Keratinocyte (primary cell): ENCODE measurements at regions not wholly inside any gene's neighbourhood (a gene's known extent, or its start where the extent isn't known, plus 50 kb on each side); places are given as distances from the start of the nearest gene placed in this dataset.
"Not testable (repeated sequence)": the region's sequence is repeated elsewhere in the genome, so short reads cannot be mapped to it uniquely, and the experiment has no call there.

ENCODE experiments used
- DNase-seq: peaks from one replicate; pipeline ENCODE4 v3.0.0-alpha.2; 2011; ENCODE audit warnings: low read depth, missing footprints, low spot score
- FAIRE-seq: peaks from 2 replicates; lab custom pipeline; 2011; peaks lifted over from hg19 to GRCh38; lab: Jason Lieb, UNC
- H2AFZ ChIP-seq: 2 replicates; pipeline ENCODE4 v1.6.0; 2012; ENCODE audit warnings: low read length, control low read depth, inconsistent platforms; ENCODE audit not compliant: control insufficient read depth
- H3K27ac ChIP-seq: 2 replicates; pipeline ENCODE4 v1.5.1; 2011; ENCODE audit warnings: low read length; ENCODE audit not compliant: control insufficient read depth, insufficient read depth
- H3K27me3 ChIP-seq: 3 replicates; pipeline ENCODE4 v1.6.0; 2011; ENCODE audit warnings: low read length; ENCODE audit not compliant: control insufficient read depth, insufficient read depth; ENCODE audit errors: extremely low read depth
- H3K36me3 ChIP-seq, 2 experiments: 2 replicates in 1 of 2; 3 replicates in 1 of 2; pipeline ENCODE4 v1.5.1; 2011; ENCODE audit warnings: low read length in 2 of 2, mild to moderate bottlenecking in 1 of 2; ENCODE audit not compliant: control insufficient read depth in 2 of 2, insufficient read depth in 2 of 2; ENCODE audit errors: extremely low read depth in 1 of 2
- H3K4me1 ChIP-seq: 3 replicates; pipeline ENCODE4 v1.5.1; 2011; ENCODE audit warnings: low read length; ENCODE audit not compliant: control insufficient read depth, insufficient read depth; ENCODE audit errors: extremely low read depth
- H3K4me2 ChIP-seq: 3 replicates; pipeline ENCODE4 v1.6.0; 2011; ENCODE audit warnings: low read depth, low read length; ENCODE audit not compliant: control insufficient read depth, insufficient read depth; ENCODE audit errors: extremely low read depth
- H3K4me3 ChIP-seq, 3 experiments: fragments of 200-600 bp in 1 of 3; sonication (generic) in 1 of 3; 2 replicates in 2 of 3; 3 replicates in 1 of 3; pipeline ENCODE4 v1.5.1; 2011 to 2016; ENCODE audit warnings: low read length in 3 of 3, mild to moderate bottlenecking in 3 of 3, control low read depth in 2 of 3, inconsistent platforms in 1 of 3, low read depth in 1 of 3, mixed read lengths in 1 of 3, mixed run types in 1 of 3, moderate library complexity in 1 of 3; ENCODE audit not compliant: control insufficient read depth in 2 of 3, insufficient read depth in 2 of 3; ENCODE audit errors: extremely low read depth in 1 of 3
- H3K79me2 ChIP-seq: 2 replicates; pipeline ENCODE4 v1.6.0; 2012; ENCODE audit warnings: low read length; ENCODE audit not compliant: control insufficient read depth, insufficient read depth
- H3K9ac ChIP-seq: 3 replicates; pipeline ENCODE4 v1.6.0; 2011; ENCODE audit warnings: low read length; ENCODE audit not compliant: control insufficient read depth, insufficient read depth; ENCODE audit errors: extremely low read depth
- H3K9me1 ChIP-seq: 3 replicates; pipeline ENCODE4 v1.6.0; 2011; ENCODE audit warnings: low read length; ENCODE audit not compliant: control insufficient read depth, insufficient read depth; ENCODE audit errors: extremely low read depth
- H3K9me3 ChIP-seq: 2 replicates; pipeline ENCODE4 v1.5.1; 2012; ENCODE audit warnings: low read depth, low read length; ENCODE audit not compliant: control insufficient read depth
- H4K20me1 ChIP-seq: 3 replicates; pipeline ENCODE4 v1.6.0; 2011; ENCODE audit warnings: low read length; ENCODE audit not compliant: control insufficient read depth, insufficient read depth; ENCODE audit errors: extremely low read depth
- dilution Hi-C: fragments of 300-500 bp; cut with MboI; formaldehyde crosslinking; loops from one replicate; pipeline ENCODE4 v1.7.0; 2020; ENCODE audit warnings: low sequenced_read_pairs; ENCODE audit not compliant: extremely low pct_ligation_motif_present

DNA sequence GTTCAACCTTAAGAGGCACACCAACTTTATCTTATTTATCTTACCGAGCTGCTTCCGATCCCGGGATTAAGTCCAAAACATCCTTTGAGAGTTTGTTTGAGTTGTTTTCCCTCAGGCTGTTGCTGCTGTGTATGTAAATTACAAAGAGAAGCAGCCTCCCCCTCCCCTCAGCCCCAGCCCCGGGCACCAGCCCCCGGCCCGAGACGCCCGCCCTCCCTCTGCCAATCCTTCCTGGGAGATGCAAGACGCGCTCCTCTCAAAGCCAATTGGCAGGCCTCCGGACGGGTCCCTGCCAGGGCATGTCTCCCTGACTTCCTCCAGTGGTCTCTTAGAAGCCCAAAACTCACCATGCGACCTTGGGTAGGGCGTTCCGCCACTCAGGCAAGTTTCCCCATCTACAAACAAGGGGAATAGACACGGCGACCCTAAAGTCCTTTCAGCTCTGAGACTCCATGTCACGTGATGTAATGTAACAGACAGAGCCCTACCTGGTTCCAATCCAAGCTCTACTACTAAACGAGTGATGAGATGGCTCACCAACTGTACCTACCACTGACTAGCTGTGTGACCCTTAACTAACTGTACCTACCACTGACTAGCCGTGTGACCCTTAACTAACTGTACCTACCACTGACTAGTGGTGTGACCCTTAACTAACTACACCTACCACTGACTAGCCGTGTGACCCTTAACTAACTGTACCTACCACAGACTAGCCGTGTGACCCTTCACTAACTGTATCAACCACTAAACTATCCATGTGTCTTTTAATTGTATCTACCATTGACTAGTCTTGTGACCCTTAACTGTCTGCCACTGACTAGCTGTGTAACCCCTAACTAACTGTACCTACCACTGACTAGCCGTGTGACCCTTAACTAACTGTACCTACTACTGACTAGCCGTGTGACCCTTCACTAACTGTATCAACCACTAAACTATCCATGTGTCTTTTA, 114.2 kb downstream of the NPIPA8 start:
- H3K9ac ChIP-seq, H3K36me3 ChIP-seq, FAIRE-seq: not testable (repeated sequence)

GRCh38 chr16:18217741-18218140, 118.8 kb downstream of the NPIPA8 start:
- H3K36me3 ChIP-seq, H3K27me3 ChIP-seq, H3K4me1 ChIP-seq, dilution Hi-C loops, FAIRE-seq, H3K9me1 ChIP-seq, H3K27ac ChIP-seq, H3K79me2 ChIP-seq, H4K20me1 ChIP-seq, H3K9me3 ChIP-seq, DNase-seq, H3K4me3 ChIP-seq, H3K9ac ChIP-seq, H2AFZ ChIP-seq, H3K4me2 ChIP-seq: not testable (repeated sequence)

More for the DNA sequence above, 114.2 kb downstream of the NPIPA8 start:
- H3K27ac ChIP-seq, H3K4me1 ChIP-seq, DNase-seq, H4K20me1 ChIP-seq, H3K4me2 ChIP-seq, H3K9me1 ChIP-seq, H3K27me3 ChIP-seq, H3K4me3 ChIP-seq, H2AFZ ChIP-seq, dilution Hi-C loops, H3K9me3 ChIP-seq, H3K79me2 ChIP-seq: not testable (repeated sequence)

DNA sequence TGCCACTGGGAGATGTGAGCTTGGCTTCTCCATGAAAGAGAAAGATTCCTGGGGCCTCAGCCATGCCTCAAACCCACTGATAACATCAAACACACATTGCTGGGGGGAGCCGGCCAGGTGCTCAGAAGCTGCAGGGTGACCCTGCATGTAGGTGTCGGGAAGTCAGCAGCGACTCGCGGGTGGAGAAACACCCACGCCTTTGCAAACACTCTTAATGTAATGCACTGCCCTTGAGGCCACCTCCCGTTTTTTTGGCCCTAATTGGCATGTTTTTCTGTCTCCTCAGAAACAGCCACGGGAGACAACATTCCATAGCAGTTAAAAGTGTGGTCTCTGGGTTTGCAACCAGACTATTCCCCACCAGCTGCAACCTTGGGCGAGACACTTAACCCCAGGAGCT, 119.7 kb downstream of the NPIPA8 start:
- H3K4me3 ChIP-seq, H3K9me1 ChIP-seq, H3K9ac ChIP-seq, dilution Hi-C loops, H4K20me1 ChIP-seq, H3K4me2 ChIP-seq, H3K27ac ChIP-seq, H3K79me2 ChIP-seq, FAIRE-seq, H3K9me3 ChIP-seq, H3K27me3 ChIP-seq, H3K4me1 ChIP-seq, H3K36me3 ChIP-seq, H2AFZ ChIP-seq, DNase-seq: not testable (repeated sequence)

DNA sequence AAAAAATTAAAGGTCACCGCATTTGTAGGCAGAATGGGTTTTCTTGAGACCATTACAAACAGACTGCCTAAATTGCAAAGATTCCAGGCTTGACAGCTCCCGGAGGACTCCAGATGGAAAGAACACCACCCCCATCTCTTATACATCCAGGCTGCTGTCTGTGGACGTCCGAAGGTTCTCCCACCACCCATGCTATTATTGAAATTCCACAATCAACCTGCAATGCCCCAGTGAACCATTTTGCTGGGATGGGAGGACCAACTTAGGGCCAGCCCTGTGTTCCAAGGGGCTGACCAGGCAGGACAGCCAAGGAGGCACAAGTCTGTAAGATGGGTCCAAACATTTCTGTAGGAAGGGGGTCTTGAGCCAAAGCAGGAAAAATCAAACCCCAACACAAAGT, 122.7 kb downstream of the NPIPA8 start:
- H3K9me3 ChIP-seq, H3K79me2 ChIP-seq, H2AFZ ChIP-seq, H3K36me3 ChIP-seq, H3K4me2 ChIP-seq, DNase-seq, FAIRE-seq, H3K4me1 ChIP-seq, H3K27ac ChIP-seq, dilution Hi-C loops, H3K4me3 ChIP-seq, H4K20me1 ChIP-seq, H3K27me3 ChIP-seq, H3K9ac ChIP-seq, H3K9me1 ChIP-seq: not testable (repeated sequence)

DNA sequence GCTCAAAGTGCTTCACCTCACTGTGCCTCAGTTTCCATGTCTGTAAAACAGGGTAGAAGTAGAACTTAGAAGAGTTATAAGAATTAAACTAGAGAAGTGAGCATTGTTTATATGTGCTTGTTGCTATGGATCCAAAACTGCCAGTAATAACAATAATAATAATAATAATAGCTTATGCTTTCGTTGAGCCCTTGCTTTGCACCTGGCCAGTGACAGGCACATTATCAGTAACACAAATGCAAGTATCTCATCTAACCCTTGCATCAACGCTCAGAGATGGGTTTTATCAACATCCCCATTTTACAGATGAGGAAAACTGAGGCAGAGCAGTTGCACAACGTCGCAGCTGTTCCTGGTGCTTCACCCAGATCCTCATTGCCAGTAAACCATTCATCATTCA, 125.0 kb downstream of the NPIPA8 start:
- DNase-seq, H2AFZ ChIP-seq, H3K27me3 ChIP-seq, H4K20me1 ChIP-seq, H3K4me2 ChIP-seq, H3K4me3 ChIP-seq, H3K9me1 ChIP-seq, FAIRE-seq, H3K79me2 ChIP-seq, H3K36me3 ChIP-seq, H3K9ac ChIP-seq, dilution Hi-C loops, H3K4me1 ChIP-seq, H3K9me3 ChIP-seq, H3K27ac ChIP-seq: not testable (repeated sequence)
